ENCODE measurements at regions not wholly inside any gene's neighbourhood (a gene's known extent, or its start where the extent isn't known, plus 50 kb on each side); places are given as distances from the start of the nearest gene placed in this dataset.

DNA sequence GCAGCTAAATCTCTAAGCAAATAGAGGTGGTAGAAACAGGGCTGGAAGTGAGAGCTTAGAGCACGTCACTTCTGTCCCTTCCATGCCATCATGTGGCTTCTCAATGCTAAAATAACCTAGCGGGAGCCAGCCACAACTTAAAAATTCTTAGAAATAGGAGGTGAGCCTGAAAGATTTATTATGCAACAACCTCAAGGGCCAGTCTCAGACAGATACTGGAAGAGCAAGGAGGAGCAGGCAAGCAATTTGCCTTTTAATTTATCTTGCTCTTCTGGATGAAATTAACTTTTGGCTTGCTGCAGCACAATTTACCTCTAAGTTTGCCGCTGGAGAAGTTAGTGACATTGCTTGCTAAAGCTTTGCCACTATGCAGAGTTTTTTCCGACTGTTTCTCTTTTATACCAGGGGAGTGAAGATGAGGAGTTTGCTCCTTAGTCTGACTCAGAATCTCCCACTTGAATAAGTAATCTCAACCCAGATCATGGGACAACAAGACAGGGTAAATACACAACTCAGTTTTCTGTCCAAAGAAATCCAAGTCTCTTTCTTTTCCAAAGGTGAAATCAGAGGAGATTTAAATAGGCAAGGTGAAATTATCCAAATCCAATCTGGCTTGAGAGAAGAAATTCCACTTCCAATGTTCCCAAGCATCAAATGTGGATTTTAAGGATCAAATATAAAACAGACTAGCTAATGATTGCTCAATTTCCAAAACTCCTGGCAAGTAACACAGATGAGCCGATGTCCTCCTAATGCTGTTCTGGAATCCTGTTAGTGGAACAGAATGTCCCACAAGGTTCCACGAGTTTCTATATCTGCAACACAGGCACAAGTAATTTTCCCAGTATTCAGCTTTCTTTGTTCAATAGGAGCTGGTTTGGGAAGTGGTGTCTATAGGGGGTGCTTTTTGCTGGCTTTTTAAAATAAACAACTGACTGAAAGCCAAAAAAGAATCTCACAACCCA, 329.4 kb upstream of the RORA start:
- Mint-ChIP-seq H3K9me3 (no peaks in the 10 kb centered on the region), H3K36me3 (ENCODE audit: insufficient read depth in 1 of 3, low read depth in 3 of 3) (no peaks in the 10 kb centered on the region), H3K4me3 (no peak overlapping the region), H3K4me1 (peaks cover 12 to 13% of the 10 kb centered on the region in 2 experiments), H3K27me3 (ENCODE audit: low read depth) (no peaks in the 10 kb centered on the region), H3K27ac (no peak overlapping the region)
- Histone ChIP-seq H3K4me2 (ENCODE audit: insufficient read depth, insufficient read length, low read length) (no peak overlapping the region), H3K9me3 (ENCODE audit: control insufficient read depth, low read depth, low read length) (no peaks in the 10 kb centered on the region), H3K9ac (ENCODE audit: extremely low read depth, insufficient read length, low read length) (no peak overlapping the region), H3K79me2 (ENCODE audit: insufficient read depth, low read length) (no peaks in the 10 kb centered on the region), H2BK15ac (ENCODE audit: low read depth, low read length) (no peak overlapping the region), H2BK20ac (ENCODE audit: low read depth, low read length, poor library complexity, severe bottlenecking) (no peak overlapping the region), H2AK5ac (ENCODE audit: insufficient read length, low read length) (no peak overlapping the region), H2BK5ac (ENCODE audit: insufficient read length, low read length) (no peak overlapping the region), H3K23ac (ENCODE audit: insufficient read length, low read depth, low read length) (no peak overlapping the region), H4K8ac (replicated peaks; ENCODE audit: insufficient read length, low read depth, low read length) (no peak overlapping the region), H3K27ac (ENCODE audit: insufficient read length, low read depth, low read length) (no peak overlapping the region), H3K14ac (ENCODE audit: insufficient read depth, low read length) (no peak overlapping the region), H3K4ac (ENCODE audit: low read depth, low read length) (no peak overlapping the region), H3K23me2 (ENCODE audit: insufficient read length, low read depth, low read length, poor library complexity, severe bottlenecking) (no peaks in the 10 kb centered on the region), H2BK12ac (ENCODE audit: insufficient read length, low read depth, low read length) (no peak overlapping the region), H2AFZ (ENCODE audit: low read length) (no peak overlapping the region), H3K79me1 (ENCODE audit: insufficient read depth, low read depth, low read length, poor library complexity, severe bottlenecking) (no peaks in the 10 kb centered on the region), H4K91ac (ENCODE audit: insufficient read length, low read depth, low read length) (no peak overlapping the region), H4K5ac (ENCODE audit: insufficient read length, low read depth, low read length) (no peak overlapping the region), H4K20me1 (ENCODE audit: control insufficient read depth, insufficient read depth, insufficient read length) (no peaks in the 10 kb centered on the region), H3K4me1 (ENCODE audit: insufficient read depth, low read length) (no peaks in the 10 kb centered on the region), H3K18ac (ENCODE audit: insufficient read length, low read depth, low read length) (no peak overlapping the region), H3T11ph (ENCODE audit: low read length) (no peak overlapping the region), H3K56ac (ENCODE audit: insufficient read length, low read depth, low read length) (no peak overlapping the region), H3K27me3 (ENCODE audit: insufficient read depth, low read length) (no peaks in the 10 kb centered on the region), H2BK120ac (ENCODE audit: low read depth, low read length, poor library complexity, severe bottlenecking) (no peak overlapping the region)
- DNase-seq, result no peak
- TF ChIP-seq, protein P1, sequence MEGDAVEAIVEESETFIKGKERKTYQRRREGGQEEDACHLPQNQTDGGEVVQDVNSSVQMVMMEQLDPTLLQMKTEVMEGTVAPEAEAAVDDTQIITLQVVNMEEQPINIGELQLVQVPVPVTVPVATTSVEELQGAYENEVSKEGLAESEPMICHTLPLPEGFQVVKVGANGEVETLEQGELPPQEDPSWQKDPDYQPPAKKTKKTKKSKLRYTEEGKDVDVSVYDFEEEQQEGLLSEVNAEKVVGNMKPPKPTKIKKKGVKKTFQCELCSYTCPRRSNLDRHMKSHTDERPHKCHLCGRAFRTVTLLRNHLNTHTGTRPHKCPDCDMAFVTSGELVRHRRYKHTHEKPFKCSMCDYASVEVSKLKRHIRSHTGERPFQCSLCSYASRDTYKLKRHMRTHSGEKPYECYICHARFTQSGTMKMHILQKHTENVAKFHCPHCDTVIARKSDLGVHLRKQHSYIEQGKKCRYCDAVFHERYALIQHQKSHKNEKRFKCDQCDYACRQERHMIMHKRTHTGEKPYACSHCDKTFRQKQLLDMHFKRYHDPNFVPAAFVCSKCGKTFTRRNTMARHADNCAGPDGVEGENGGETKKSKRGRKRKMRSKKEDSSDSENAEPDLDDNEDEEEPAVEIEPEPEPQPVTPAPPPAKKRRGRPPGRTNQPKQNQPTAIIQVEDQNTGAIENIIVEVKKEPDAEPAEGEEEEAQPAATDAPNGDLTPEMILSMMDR (conservative IDR thresholded peaks at IDR 0.05), result no peak
- no CpG with 5 or more reads among the region's 6 CpGs for WGBS (ENCODE audit: extremely low coverage, insufficient read length, low lambda C conversion rate)
